ENCODE measurements at regions not wholly inside any gene's neighbourhood (a gene's known extent, or its start where the extent isn't known, plus 50 kb on each side); places are given as distances from the start of the nearest gene placed in this dataset.
A peak's percentile ranks its signal among the peaks of the same experiment; 100 is the strongest.

DNA sequence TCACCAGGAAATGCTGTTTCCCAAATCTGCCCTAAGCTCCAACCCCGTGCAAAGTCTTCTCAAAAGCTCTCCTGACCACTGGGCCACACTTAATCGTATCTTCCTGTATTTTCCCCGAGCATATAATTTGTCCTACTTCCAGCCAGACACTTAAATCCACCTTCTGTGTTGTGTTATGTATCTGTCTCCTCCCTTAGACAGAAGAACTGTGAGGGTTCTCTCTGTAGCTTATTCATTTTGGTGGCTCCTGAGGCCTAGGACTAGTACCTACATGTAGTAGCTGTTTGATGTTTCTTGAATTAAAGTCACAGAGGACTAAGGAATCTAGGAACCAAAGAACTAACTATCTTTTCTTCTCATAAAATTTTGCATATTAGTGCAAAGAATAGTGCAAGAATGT lies 292.6 kb downstream of the ALDH8A1 start:
- 94% methylated on average over 3 of the region's 3 CpGs for WGBS (ENCODE audit: insufficient coverage, low coverage, low lambda C conversion rate, missing lambda C conversion rate)
- no peak overlapping the region for H3K27ac ChIP-seq
- intact Hi-C loops (cut with DNase I): no loop called here
- no peaks in the 10 kb centered on the region for H3K27me3 ChIP-seq
- ATAC-seq (no peak), DNase-seq (no peak)
- H3K4me3 ChIP-seq: no peak overlapping the region
- no peaks in the 10 kb centered on the region for H3K9me3 ChIP-seq
- no peak for TF ChIP-seq POLR2A (IDR thresholded peaks at IDR 0.05)
- TF ChIP-seq, protein P1, sequence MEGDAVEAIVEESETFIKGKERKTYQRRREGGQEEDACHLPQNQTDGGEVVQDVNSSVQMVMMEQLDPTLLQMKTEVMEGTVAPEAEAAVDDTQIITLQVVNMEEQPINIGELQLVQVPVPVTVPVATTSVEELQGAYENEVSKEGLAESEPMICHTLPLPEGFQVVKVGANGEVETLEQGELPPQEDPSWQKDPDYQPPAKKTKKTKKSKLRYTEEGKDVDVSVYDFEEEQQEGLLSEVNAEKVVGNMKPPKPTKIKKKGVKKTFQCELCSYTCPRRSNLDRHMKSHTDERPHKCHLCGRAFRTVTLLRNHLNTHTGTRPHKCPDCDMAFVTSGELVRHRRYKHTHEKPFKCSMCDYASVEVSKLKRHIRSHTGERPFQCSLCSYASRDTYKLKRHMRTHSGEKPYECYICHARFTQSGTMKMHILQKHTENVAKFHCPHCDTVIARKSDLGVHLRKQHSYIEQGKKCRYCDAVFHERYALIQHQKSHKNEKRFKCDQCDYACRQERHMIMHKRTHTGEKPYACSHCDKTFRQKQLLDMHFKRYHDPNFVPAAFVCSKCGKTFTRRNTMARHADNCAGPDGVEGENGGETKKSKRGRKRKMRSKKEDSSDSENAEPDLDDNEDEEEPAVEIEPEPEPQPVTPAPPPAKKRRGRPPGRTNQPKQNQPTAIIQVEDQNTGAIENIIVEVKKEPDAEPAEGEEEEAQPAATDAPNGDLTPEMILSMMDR (IDR thresholded peaks at IDR 0.05): no peak
- no peaks in the 10 kb centered on the region for H3K36me3 ChIP-seq
- H3K4me1 ChIP-seq: no peaks in the 10 kb centered on the region

DNA sequence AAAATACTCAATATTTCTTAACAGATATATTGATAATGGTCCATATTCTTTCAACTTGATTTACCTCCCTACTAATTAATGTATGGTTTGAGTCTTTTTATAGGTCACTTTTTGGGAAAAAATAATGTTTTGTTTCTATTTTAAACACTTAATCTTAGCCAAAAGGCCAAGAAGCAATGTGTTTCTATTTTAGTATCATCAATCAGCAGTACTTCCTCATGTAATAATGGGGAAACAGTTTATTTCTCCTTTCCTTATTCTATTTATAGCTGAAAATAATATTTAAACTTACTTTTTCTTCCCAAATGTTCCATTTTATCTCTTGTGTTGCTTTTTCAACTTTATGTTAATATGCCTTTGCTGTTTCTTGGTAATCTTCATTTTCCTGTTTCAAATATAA lies 295.1 kb downstream of the ALDH8A1 start:
- no peak for ATAC-seq
- no peaks in the 10 kb centered on the region for H3K9me3 ChIP-seq
- no peaks in the 10 kb centered on the region for H3K36me3 ChIP-seq
- no peak for TF ChIP-seq POLR2A (IDR thresholded peaks at IDR 0.05)
- TF ChIP-seq, protein P1 (IDR thresholded peaks at IDR 0.05): no peak
- intact Hi-C loops (cut with DNase I): no loop called here
- DNase-seq: no peak
- no peak overlapping the region for H3K4me3 ChIP-seq
- no peaks in the 10 kb centered on the region for H3K27me3 ChIP-seq
- H3K4me1 ChIP-seq: no peaks in the 10 kb centered on the region
- no peak overlapping the region for H3K27ac ChIP-seq

DNA sequence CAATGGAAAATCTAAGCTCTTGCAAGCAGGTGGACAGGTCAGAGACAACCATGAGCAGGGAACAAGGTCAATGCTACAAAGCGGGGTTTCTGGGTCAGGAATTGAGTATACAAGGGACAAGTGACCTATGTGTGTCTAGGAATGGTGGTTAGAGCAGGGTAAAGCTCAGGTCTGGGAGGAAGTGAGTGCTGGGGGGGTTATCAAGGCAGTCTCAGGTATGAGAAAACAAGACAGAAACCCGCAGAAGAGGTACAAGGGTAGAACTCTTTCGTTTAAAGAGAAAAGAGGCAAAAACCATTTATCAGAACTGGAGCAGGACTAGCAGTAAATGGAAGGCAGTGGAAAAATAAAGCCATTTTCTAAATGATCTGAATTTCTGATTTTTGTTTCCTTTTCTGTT lies 298.4 kb downstream of the ALDH8A1 start:
- DNase-seq: no peak
- H3K4me3 ChIP-seq: no peak overlapping the region
- H3K4me1 ChIP-seq: no peaks in the 10 kb centered on the region
- WGBS (ENCODE audit: insufficient coverage, low coverage, low lambda C conversion rate, missing lambda C conversion rate): 44% methylated on average over 3 of the region's 3 CpGs
- H3K27ac ChIP-seq: no peak overlapping the region
- H3K36me3 ChIP-seq: no peaks in the 10 kb centered on the region
- ATAC-seq: no peak
- intact Hi-C loops (cut with DNase I): no loop called here
- H3K9me3 ChIP-seq: no peaks in the 10 kb centered on the region
- H3K27me3 ChIP-seq: no peaks in the 10 kb centered on the region
- TF ChIP-seq POLR2A (IDR thresholded peaks at IDR 0.05): no peak
- TF ChIP-seq, protein P1 (IDR thresholded peaks at IDR 0.05): no peak

DNA sequence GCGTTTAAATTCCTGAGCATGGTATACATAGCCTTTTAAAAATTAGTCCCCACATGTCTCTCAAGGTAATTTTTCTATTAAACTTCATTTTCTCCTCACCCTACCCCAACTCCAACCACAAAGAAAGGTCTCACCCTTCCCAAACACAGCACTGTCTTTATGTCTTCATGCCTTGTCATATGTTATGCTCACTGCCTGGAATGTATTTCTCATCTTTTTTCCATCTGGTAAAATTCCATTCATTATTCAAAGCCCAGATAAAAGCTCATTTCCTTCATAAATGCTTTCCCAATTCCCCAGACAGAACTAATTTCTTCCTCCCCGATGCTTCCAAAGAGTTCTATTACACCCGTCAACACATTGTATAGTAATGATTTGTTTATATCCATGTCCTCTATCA lies 302.0 kb downstream of the ALDH8A1 start:
- no peak for TF ChIP-seq POLR2A (IDR thresholded peaks at IDR 0.05)
- DNase-seq (no peak), ATAC-seq (no peak)
- WGBS (ENCODE audit: insufficient coverage, low coverage, low lambda C conversion rate, missing lambda C conversion rate): 55% methylated on average over 3 of the region's 3 CpGs
- Histone ChIP-seq H3K36me3 (no peaks in the 10 kb centered on the region), H3K27me3 (no peaks in the 10 kb centered on the region), H3K9me3 (no peaks in the 10 kb centered on the region), H3K4me1 (no peaks in the 10 kb centered on the region), H3K4me3 (no peak overlapping the region), H3K27ac (no peak overlapping the region)
- intact Hi-C loops (cut with DNase I): loop anchor here in 1 of 2 donors (10.0 kb wide), 1 partner anchor 473 kb away; no protein-coding TSS in a partner anchor

DNA sequence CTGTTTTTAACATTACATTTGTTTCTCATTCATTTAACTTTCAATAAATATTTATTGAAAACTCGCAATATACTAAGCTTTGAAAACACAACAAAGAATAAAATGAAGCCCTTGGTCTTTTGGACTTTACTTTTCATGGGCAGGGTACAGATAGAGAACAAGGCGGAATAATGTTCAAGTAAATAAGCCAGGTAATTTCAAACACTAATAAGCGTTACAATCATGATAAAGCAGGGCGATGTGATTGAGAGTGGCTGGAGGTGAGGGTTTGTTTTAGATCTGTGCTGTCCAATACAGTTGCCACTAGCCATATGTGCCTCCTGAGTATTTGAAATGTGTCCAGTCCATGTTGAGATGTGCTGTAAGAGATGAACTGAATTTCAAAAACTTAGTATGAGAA lies 307.1 kb downstream of the ALDH8A1 start:
- DNase-seq (no peak), ATAC-seq (peak in 1 of 4 donors; percentile 6)
- H3K27ac ChIP-seq: no peak overlapping the region
- H3K9me3 ChIP-seq: no peaks in the 10 kb centered on the region
- TF ChIP-seq, protein P1 (IDR thresholded peaks at IDR 0.05): no peak
- no peak for TF ChIP-seq POLR2A (IDR thresholded peaks at IDR 0.05)
- H3K27me3 ChIP-seq: no peaks in the 10 kb centered on the region
- intact Hi-C loops (cut with DNase I): loop anchor here in 1 of 2 donors (10.0 kb wide), 1 partner anchor 468 kb away; no protein-coding TSS in a partner anchor
- no peak overlapping the region for H3K4me3 ChIP-seq
- WGBS (ENCODE audit: insufficient coverage, low coverage, low lambda C conversion rate, missing lambda C conversion rate): 34% methylated on average over 4 of the region's 4 CpGs
- H3K4me1 ChIP-seq: peaks cover 0 to 11% (median 3%) of the 10 kb centered on the region in 4 donors
- no peaks in the 10 kb centered on the region for H3K36me3 ChIP-seq

All from right lobe of liver (tissue), 6 donors.